ENCODE measurements at regions not wholly inside any gene's neighbourhood (a gene's known extent, or its start where the extent isn't known, plus 50 kb on each side); places are given as distances from the start of the nearest gene placed in this dataset.
"Not testable (repeated sequence)": the region's sequence is repeated elsewhere in the genome, so short reads cannot be mapped to it uniquely, and the experiment has no call there.

DNA sequence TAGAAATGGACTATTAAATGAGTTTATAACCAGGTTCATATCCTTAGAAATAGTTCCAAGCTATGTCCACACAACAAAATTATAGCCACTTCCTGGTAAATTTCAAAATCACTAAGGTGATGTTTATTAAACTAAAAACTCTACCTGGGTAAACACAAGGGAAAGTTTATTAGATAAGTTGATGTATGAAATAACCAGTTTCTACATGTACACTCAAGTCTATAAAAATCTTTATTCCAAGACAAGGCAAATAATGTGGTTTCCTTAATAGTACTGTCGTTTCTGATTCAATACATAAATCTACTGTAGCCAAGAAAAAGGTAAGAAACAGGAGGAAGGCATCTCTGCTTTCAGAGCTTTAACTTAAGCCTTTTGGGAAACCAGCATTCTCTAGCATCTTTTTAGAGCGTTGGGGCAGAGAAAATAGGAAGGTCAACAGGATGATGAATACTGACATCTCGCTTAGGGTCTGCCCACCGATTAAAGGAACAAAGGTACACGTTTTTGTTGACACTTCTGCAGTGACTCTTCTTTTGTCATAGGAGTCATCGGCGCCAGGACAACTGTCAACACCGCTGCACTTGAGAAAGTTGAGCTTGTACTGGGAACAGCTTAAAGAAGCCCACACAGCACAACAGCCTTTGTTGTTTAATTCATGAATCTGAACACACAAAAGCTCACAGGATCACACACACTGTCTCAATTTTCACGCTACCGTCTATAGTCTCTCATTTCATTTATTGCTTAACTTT lies 513.6 kb downstream of the SLCO4C1 start:
- no peaks in the 10 kb centered on the region for H3K27me3 Mint-ChIP-seq (ENCODE audit: insufficient read depth)
- no peak overlapping the region for H3K4me3 Mint-ChIP-seq
- no peaks in the 10 kb centered on the region for H3K4me1 Mint-ChIP-seq (ENCODE audit: low read depth)
- H3K9me3 Mint-ChIP-seq = peaks cover 3% of the 10 kb centered on the region
- intact Hi-C loops (cut with micrococcal nuclease) = no loop called here
- no peak overlapping the region for H3K27ac Mint-ChIP-seq
- no peaks in the 10 kb centered on the region for H3K36me3 Mint-ChIP-seq (ENCODE audit: low read depth)
- no peak for DNase-seq (ENCODE audit: low spot score)

DNA sequence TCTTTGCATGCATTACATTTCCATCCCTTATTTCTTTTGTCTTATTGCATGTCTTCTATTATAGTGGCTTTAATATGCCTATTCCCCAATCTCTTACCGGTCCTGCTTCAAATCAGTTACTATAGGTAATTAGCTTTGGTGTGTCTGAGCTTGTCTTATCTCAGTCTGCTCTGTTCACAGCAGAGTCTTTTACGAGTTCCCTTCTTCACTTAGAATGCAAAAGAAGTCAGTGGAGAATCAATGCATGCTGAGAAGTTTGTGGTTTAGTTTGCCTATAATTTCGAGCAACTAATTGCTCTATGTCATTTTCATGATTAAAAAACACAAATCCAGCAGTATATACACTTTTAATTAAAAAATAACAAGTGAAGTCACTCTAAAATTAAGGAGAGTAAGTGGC lies 545.0 kb downstream of the SLCO4C1 start:
- no peaks in the 10 kb centered on the region for H3K9me3 Mint-ChIP-seq
- H3K27me3 Mint-ChIP-seq (ENCODE audit: insufficient read depth) = no peaks in the 10 kb centered on the region
- no peak overlapping the region for H3K27ac Mint-ChIP-seq
- H3K4me3 Mint-ChIP-seq = no peak overlapping the region
- DNase-seq (ENCODE audit: low spot score) = no peak
- H3K4me1 Mint-ChIP-seq (ENCODE audit: low read depth) = no peaks in the 10 kb centered on the region
- no peaks in the 10 kb centered on the region for H3K36me3 Mint-ChIP-seq (ENCODE audit: low read depth)
- intact Hi-C loops (cut with micrococcal nuclease) = no loop called here

DNA sequence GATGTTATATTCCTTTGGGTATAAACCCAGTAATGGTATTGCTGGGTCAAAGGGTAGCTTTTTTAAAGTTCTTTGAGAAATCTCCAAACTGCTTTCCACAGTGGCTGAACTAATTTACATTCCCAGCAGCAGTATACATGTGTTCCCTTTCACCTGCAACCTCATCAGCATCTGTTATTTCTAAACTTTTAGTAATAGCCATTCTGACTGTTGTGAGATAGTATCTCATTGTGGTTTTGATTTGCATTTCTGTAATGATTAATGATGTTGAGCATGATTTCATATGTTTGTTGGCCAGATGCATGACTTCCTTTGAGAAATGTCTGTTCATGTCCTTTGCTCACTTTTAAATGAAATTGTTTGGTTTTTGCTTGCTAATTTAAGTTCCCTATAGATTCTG lies 553.1 kb downstream of the SLCO4C1 start:
- intact Hi-C loops (cut with micrococcal nuclease); H3K4me1 Mint-ChIP-seq (ENCODE audit: low read depth); DNase-seq (ENCODE audit: low spot score); H3K36me3 Mint-ChIP-seq (ENCODE audit: low read depth); H3K27ac Mint-ChIP-seq; H3K27me3 Mint-ChIP-seq (ENCODE audit: insufficient read depth); H3K9me3 Mint-ChIP-seq; H3K4me3 Mint-ChIP-seq: not testable (repeated sequence)

- H3K4me3 Mint-ChIP-seq = no peak overlapping the region
- no peaks in the 10 kb centered on the region for H3K9me3 Mint-ChIP-seq
- no peak for DNase-seq (ENCODE audit: low spot score)
- H3K27me3 Mint-ChIP-seq (ENCODE audit: insufficient read depth) = no peaks in the 10 kb centered on the region
- intact Hi-C loops (cut with micrococcal nuclease) = no loop called here
- no peaks in the 10 kb centered on the region for H3K36me3 Mint-ChIP-seq (ENCODE audit: low read depth)
- H3K4me1 Mint-ChIP-seq (ENCODE audit: low read depth) = no peaks in the 10 kb centered on the region
- H3K27ac Mint-ChIP-seq = no peak overlapping the region
These were observed 567.2 kb downstream of the SLCO4C1 start for GRCh38 chr5:101728933-101729332.

- H3K9me3 Mint-ChIP-seq = peaks cover 4% of the 10 kb centered on the region
- no peaks in the 10 kb centered on the region for H3K36me3 Mint-ChIP-seq (ENCODE audit: low read depth)
- H3K4me1 Mint-ChIP-seq (ENCODE audit: low read depth) = no peaks in the 10 kb centered on the region
- no peak overlapping the region for H3K4me3 Mint-ChIP-seq
- intact Hi-C loops (cut with micrococcal nuclease) = no loop called here
- H3K27me3 Mint-ChIP-seq (ENCODE audit: insufficient read depth) = no peaks in the 10 kb centered on the region
- no peak for DNase-seq (ENCODE audit: low spot score)
- H3K27ac Mint-ChIP-seq = no peak overlapping the region
These were observed 574.5 kb downstream of the SLCO4C1 start for GRCh38 chr5:101721543-101721942.

DNA sequence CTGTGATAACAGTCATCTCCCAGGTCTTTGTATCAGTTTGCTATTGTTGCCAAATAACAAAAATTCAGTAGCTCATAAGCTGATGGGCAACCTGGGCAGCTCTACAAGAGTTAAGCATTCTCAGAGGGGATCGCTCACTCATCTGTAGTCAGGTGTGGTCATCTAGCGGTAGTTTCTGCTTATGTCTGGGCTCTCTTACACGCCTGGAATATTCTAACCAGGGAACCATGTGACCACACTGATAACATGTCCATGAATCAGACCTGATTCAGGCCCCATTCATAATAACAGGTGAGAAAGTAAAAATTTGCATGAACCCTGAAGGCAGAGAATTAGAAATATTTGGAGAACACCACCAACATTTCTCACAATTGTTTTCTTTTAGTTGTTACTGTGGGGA lies 576.1 kb downstream of the SLCO4C1 start:
- no peaks in the 10 kb centered on the region for H3K27me3 Mint-ChIP-seq (ENCODE audit: insufficient read depth)
- H3K4me1 Mint-ChIP-seq (ENCODE audit: low read depth) = no peaks in the 10 kb centered on the region

DNA sequence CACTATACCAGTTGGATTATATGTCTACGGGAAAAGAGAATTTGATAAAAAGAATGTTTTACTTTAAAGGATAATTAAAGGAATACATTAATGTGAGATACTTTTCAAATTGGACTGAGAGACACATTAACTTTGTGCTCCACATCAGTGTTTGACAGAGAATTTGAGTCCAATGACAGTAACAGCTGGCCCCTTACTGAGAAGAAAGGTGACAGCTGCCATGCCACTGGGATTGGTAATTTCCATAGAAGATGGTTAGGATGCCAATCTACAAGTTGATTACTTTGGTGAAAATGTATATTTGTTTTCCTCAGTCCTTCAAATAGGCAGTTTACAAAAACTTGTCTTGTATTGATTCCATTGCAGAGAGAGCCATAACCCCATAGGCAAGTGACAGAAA lies 578.4 kb downstream of the SLCO4C1 start:
- Mint-ChIP-seq H3K36me3 (ENCODE audit: low read depth) (no peaks in the 10 kb centered on the region), H3K4me1 (ENCODE audit: low read depth) (no peaks in the 10 kb centered on the region), H3K27ac (no peak overlapping the region), H3K4me3 (no peak overlapping the region), H3K27me3 (ENCODE audit: insufficient read depth) (no peaks in the 10 kb centered on the region), H3K9me3 (peaks cover 4% of the 10 kb centered on the region)
- intact Hi-C loops (cut with micrococcal nuclease) = no loop called here
- DNase-seq (ENCODE audit: low spot score) = no peak

More for the DNA sequence above, 576.1 kb downstream of the SLCO4C1 start:
- H3K9me3 Mint-ChIP-seq = peaks cover 4% of the 10 kb centered on the region
- no peaks in the 10 kb centered on the region for H3K36me3 Mint-ChIP-seq (ENCODE audit: low read depth)
- intact Hi-C loops (cut with micrococcal nuclease) = no loop called here
- no peak overlapping the region for H3K4me3 Mint-ChIP-seq
- DNase-seq (ENCODE audit: low spot score) = no peak
- no peak overlapping the region for H3K27ac Mint-ChIP-seq

- Mint-ChIP-seq H3K36me3 (ENCODE audit: low read depth) (no peaks in the 10 kb centered on the region), H3K4me1 (ENCODE audit: low read depth) (no peaks in the 10 kb centered on the region), H3K27me3 (ENCODE audit: insufficient read depth) (no peaks in the 10 kb centered on the region), H3K4me3 (no peak overlapping the region), H3K27ac (no peak overlapping the region), H3K9me3 (no peaks in the 10 kb centered on the region)
- DNase-seq (ENCODE audit: low spot score) = no peak
- intact Hi-C loops (cut with micrococcal nuclease) = no loop called here
These were observed 579.1 kb downstream of the SLCO4C1 start for GRCh38 chr5:101716941-101717340.

GRCh38 chr5:101715790-101716189 lies 580.3 kb downstream of the SLCO4C1 start:
- intact Hi-C loops (cut with micrococcal nuclease); H3K27me3 Mint-ChIP-seq (ENCODE audit: insufficient read depth); H3K4me1 Mint-ChIP-seq (ENCODE audit: low read depth); H3K9me3 Mint-ChIP-seq; H3K36me3 Mint-ChIP-seq (ENCODE audit: low read depth); H3K4me3 Mint-ChIP-seq; DNase-seq (ENCODE audit: low spot score); H3K27ac Mint-ChIP-seq: not testable (repeated sequence)

- no peaks in the 10 kb centered on the region for H3K27me3 Mint-ChIP-seq (ENCODE audit: insufficient read depth)
- intact Hi-C loops (cut with micrococcal nuclease) = no loop called here
- no peak overlapping the region for H3K27ac Mint-ChIP-seq
- no peak for DNase-seq (ENCODE audit: low spot score)
- no peaks in the 10 kb centered on the region for H3K4me1 Mint-ChIP-seq (ENCODE audit: low read depth)
- H3K4me3 Mint-ChIP-seq = no peak overlapping the region
- no peaks in the 10 kb centered on the region for H3K9me3 Mint-ChIP-seq
- no peaks in the 10 kb centered on the region for H3K36me3 Mint-ChIP-seq (ENCODE audit: low read depth)
These were observed 606.8 kb downstream of the SLCO4C1 start for GRCh38 chr5:101689306-101689705.

GRCh38 chr5:101688156-101688555 lies 607.9 kb downstream of the SLCO4C1 start:
- no peaks in the 10 kb centered on the region for H3K27me3 Mint-ChIP-seq (ENCODE audit: insufficient read depth)
- no peak overlapping the region for H3K4me3 Mint-ChIP-seq
- H3K4me1 Mint-ChIP-seq (ENCODE audit: low read depth) = no peaks in the 10 kb centered on the region
- no peak for DNase-seq (ENCODE audit: low spot score)
- H3K27ac Mint-ChIP-seq = no peak overlapping the region
- intact Hi-C loops (cut with micrococcal nuclease) = no loop called here
- no peaks in the 10 kb centered on the region for H3K36me3 Mint-ChIP-seq (ENCODE audit: low read depth)
- no peaks in the 10 kb centered on the region for H3K9me3 Mint-ChIP-seq

DNA sequence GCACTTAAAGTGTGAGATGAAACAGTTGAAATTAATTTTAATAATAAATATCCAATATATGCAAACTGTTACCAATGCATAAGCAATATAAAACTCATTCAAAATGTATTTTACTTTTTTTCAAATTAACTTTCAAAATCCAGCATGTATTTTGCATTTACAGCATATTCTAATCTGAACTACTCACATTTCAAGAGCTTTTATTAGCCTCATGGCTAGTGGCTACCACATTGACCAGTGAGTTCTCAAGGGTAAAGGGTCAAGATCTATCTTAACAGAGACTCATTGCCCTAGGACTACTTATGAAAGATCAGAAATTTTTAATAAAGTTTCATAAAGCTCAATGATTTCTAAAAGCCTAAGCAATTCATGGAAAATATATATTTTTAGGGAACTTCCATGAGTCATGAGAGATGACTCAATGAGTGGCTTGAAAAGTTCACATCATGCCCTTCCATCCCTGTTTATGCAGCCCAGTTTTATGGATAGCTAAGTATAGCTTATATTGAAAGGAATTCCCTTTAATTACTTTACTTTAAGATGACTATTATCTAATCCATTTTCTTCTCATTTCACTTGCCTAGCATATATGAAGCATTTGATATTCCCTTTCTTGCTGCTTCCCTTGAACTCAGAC lies 608.6 kb downstream of the SLCO4C1 start:
- Mint-ChIP-seq H3K27me3 (ENCODE audit: insufficient read depth) (no peaks in the 10 kb centered on the region), H3K36me3 (ENCODE audit: low read depth) (no peaks in the 10 kb centered on the region), H3K4me1 (ENCODE audit: low read depth) (no peaks in the 10 kb centered on the region), H3K4me3 (no peak overlapping the region), H3K9me3 (no peaks in the 10 kb centered on the region), H3K27ac (no peak overlapping the region)
- DNase-seq (ENCODE audit: low spot score) = no peak
- intact Hi-C loops (cut with micrococcal nuclease) = no loop called here

DNA sequence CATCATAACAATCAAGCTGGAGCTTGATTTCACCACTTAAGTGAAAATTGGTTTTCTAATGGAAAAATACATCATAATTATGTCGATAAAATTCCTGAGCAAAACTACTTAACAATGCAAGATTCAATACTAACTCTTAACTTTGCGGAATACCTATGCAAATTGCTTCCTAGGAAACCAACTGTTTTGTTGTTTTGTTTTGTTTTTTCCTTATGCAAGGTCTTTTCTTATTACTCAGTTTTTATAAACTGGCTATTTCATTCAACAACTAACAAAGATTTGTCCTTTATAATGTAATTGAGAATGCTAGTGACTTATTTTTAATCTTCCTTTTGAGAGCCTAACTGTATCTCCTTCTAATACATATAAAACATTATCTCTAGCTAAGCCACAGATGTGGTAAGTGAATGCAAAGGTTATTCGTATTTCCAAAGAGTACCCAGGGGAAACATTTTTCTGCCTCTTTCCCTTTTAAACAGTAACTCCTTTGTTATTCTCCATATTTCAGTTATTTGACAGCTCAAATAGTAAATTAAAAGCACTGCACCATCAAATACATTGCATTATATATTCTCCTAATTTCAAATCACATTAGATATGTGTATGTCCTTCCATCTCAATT lies 609.4 kb downstream of the SLCO4C1 start:
- Mint-ChIP-seq H3K9me3 (no peaks in the 10 kb centered on the region), H3K4me3 (no peak overlapping the region), H3K36me3 (ENCODE audit: low read depth) (no peaks in the 10 kb centered on the region), H3K4me1 (ENCODE audit: low read depth) (no peaks in the 10 kb centered on the region), H3K27ac (no peak overlapping the region), H3K27me3 (ENCODE audit: insufficient read depth) (no peaks in the 10 kb centered on the region)
- no peak for DNase-seq (ENCODE audit: low spot score)
- intact Hi-C loops (cut with micrococcal nuclease) = no loop called here
